ENCODE measurements at regions not wholly inside any gene's neighbourhood (a gene's known extent, or its start where the extent isn't known, plus 50 kb on each side); places are given as distances from the start of the nearest gene placed in this dataset.

DNA sequence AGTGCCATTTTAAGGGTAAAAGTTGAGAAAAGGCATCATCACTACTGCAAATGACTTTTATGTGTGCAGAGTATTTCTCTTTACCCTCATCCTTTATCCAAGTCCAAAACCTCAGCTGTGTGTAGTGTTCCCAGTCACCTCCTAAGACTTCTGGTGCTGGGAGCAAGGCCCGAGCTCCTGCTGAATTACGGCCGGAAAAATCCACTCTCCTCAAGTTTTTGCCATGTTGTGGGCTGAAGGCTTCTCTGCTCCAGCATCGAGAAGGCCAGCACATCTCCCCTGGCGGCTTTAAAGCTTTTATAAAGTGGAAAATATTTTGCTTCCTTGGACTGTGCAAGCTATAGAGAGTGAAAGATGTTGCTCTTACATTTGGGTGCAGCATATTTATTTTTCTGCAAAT is 153.2 kb upstream of the THBS2 start:
- no peak for DNase-seq
- WGBS, 2 donors = 76 to 83% methylated on average over 5 of the region's 5 CpGs
- Histone ChIP-seq H3K4me1 (no peaks in the 10 kb centered on the region), H3K27ac (no peak overlapping the region), H3K27me3 (no peaks in the 10 kb centered on the region), H3K36me3 (replicated peaks in 1 of 2; ENCODE audit: insufficient read depth in 1 of 2, low read depth in 2 of 2) (no peaks in the 10 kb centered on the region), H3K4me3 (no peak overlapping the region), H3K9me3 (no peaks in the 10 kb centered on the region)
- TF ChIP-seq, protein P1, sequence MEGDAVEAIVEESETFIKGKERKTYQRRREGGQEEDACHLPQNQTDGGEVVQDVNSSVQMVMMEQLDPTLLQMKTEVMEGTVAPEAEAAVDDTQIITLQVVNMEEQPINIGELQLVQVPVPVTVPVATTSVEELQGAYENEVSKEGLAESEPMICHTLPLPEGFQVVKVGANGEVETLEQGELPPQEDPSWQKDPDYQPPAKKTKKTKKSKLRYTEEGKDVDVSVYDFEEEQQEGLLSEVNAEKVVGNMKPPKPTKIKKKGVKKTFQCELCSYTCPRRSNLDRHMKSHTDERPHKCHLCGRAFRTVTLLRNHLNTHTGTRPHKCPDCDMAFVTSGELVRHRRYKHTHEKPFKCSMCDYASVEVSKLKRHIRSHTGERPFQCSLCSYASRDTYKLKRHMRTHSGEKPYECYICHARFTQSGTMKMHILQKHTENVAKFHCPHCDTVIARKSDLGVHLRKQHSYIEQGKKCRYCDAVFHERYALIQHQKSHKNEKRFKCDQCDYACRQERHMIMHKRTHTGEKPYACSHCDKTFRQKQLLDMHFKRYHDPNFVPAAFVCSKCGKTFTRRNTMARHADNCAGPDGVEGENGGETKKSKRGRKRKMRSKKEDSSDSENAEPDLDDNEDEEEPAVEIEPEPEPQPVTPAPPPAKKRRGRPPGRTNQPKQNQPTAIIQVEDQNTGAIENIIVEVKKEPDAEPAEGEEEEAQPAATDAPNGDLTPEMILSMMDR (IDR thresholded peaks at IDR 0.05) = no peak
- TF ChIP-seq POLR2A (IDR thresholded peaks at IDR 0.05) = no peak
- ATAC-seq = no peak
- intact Hi-C loops (cut with DNase I) = no loop called here

DNA sequence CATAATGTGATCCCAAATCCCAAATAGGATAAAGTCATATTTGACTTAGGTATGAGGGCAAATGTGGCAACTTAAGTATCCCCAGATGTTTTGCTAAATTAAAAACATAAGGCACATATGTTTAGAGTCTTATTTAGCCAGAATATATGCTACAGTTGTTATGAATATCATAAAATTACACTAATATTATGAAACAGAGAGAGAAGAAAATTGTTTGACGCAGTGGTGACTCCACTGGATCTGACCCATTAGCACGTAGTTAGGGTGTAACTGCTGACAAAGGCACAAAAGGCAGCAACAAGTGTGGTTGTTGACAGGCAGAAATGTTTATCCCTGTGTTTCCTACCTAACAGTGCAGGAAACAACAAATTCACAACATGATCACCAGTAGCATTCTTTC is 152.4 kb upstream of the THBS2 start:
- Histone ChIP-seq H3K27ac (no peak overlapping the region), H3K36me3 (replicated peaks in 1 of 2; ENCODE audit: insufficient read depth in 1 of 2, low read depth in 2 of 2) (no peaks in the 10 kb centered on the region), H3K4me1 (no peaks in the 10 kb centered on the region), H3K27me3 (no peaks in the 10 kb centered on the region), H3K9me3 (no peaks in the 10 kb centered on the region), H3K4me3 (no peak overlapping the region)
- WGBS, 2 donors = 90 to 98% methylated on average over 2 of the region's 2 CpGs
- TF ChIP-seq, protein P1 (IDR thresholded peaks at IDR 0.05) = no peak
- intact Hi-C loops (cut with DNase I) = no loop called here
- DNase-seq (no peak), ATAC-seq (no peak)

DNA sequence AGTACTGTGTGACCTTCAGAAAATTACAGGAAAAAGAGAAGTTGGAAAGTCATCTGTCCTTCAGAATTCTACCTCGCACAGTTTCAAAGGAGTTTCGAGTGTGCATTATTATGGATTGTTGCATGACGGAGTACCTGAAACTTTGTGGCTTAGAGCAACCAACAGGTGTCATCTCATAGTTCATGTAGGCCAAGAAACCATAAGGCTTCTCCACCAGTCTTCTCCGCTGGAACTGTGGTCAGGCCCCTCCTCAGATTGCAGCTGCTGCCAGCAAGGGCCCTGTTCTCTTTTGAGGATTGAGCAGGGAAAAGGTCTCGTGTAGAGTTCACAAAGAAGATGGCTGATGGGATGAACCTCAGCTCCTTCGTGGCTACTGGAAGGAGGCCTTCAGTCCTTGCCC is 151.2 kb upstream of the THBS2 start:
- Histone ChIP-seq H3K36me3 (replicated peaks in 1 of 2; ENCODE audit: insufficient read depth in 1 of 2, low read depth in 2 of 2) (no peaks in the 10 kb centered on the region), H3K27me3 (no peaks in the 10 kb centered on the region), H3K4me1 (no peaks in the 10 kb centered on the region), H3K4me3 (no peak overlapping the region), H3K27ac (no peak overlapping the region), H3K9me3 (no peaks in the 10 kb centered on the region)
- intact Hi-C loops (cut with DNase I) = no loop called here
- no peak for DNase-seq
- no peak for ATAC-seq
- TF ChIP-seq, protein P1 (IDR thresholded peaks at IDR 0.05) = no peak
- 73 to 81% methylated on average over 6 of the region's 6 CpGs for WGBS, 2 donors

DNA sequence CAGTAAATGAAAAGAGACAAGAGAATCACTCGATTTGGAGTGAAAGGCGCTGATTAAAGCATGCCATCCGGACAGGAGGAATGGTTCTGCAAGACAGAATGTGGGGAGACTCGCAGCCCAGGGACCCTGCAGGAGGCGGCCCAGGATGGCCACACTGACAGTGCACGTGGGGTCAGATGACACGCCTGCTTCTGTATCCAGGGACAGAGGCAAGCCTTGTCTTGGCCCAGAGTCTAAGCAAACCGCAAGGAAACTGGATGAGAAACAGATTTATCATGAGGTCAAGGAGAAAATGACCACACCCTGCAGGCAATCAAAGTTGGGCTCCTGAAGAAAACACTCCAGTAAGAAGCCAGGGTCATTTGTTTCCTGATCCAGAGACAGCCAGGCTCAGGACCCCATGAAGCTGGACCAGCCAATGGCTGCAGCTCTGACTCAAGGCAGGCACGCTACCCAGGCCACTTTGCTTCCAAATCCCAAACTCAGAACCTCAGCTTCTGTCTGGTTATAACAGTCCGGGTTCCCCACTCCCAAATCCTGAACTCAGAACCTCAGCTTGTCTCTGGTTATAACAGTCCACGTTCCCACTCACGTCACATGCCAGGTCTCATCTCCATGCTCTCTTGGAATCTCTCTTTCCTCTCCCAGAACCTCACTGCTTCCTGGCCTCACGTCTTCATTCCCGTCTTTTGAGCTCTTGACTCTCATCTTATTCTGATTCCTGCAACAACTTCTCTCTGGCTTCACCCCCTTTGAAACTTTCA is 144.9 kb upstream of the THBS2 start:
- Histone ChIP-seq H3K27me3 (no peaks in the 10 kb centered on the region), H3K36me3 (replicated peaks in 1 of 2; ENCODE audit: insufficient read depth in 1 of 2, low read depth in 2 of 2) (no peaks in the 10 kb centered on the region), H3K4me1 (no peaks in the 10 kb centered on the region), H3K9me3 (no peaks in the 10 kb centered on the region), H3K27ac (no peak overlapping the region), H3K4me3 (no peak overlapping the region)
- ATAC-seq (no peak), DNase-seq (no peak)
- TF ChIP-seq POLR2A (IDR thresholded peaks at IDR 0.05) = no peak
- TF ChIP-seq, protein P1 (IDR thresholded peaks at IDR 0.05) = no peak
- intact Hi-C loops (cut with DNase I) = no loop called here
- 64 to 71% methylated on average over 13 of the region's 14 CpGs for WGBS, 2 donors

DNA sequence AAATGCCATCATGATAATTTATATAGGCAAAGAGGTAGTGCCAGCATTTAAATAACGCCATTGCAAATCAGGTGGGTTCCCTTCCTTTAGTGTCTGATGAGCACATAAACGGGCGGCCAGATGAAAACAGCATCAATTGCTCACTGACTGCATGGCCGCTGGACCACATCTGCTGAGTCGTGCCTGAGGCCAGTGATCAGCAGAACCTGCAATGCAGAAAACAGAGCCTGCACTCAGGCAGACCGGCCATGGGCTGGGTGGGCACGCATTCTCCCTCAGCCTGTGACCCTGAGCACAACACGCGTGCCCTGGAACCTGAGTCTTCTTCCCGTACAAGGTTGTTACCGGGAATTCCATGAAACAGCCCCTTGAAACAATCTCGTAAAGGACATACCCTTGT is 144.0 kb upstream of the THBS2 start:
- H3K9me3 ChIP-seq = no peaks in the 10 kb centered on the region
- no peaks in the 10 kb centered on the region for H3K27me3 ChIP-seq
- ATAC-seq (no peak), DNase-seq (no peak)
- H3K36me3 ChIP-seq (replicated peaks in 1 of 2; ENCODE audit: insufficient read depth in 1 of 2, low read depth in 2 of 2) = no peaks in the 10 kb centered on the region
- no peak overlapping the region for H3K4me3 ChIP-seq
- no peak for TF ChIP-seq POLR2A (IDR thresholded peaks at IDR 0.05)
- TF ChIP-seq, protein P1 (IDR thresholded peaks at IDR 0.05) = no peak
- 71 to 75% methylated on average over 12 of the region's 12 CpGs for WGBS, 2 donors
- H3K4me1 ChIP-seq = no peaks in the 10 kb centered on the region
- intact Hi-C loops (cut with DNase I) = no loop called here
- H3K27ac ChIP-seq = no peak overlapping the region
